Endothelial cell (in vitro differentiated cells): ENCODE measurements at regions not wholly inside any gene's neighbourhood (a gene's known extent, or its start where the extent isn't known, plus 50 kb on each side); places are given as distances from the start of the nearest gene placed in this dataset.

Source experiments
- DNase-seq: peaks from one replicate; pipeline ENCODE4 v3.0.0; 2021; ENCODE audit warnings: low spot score
- H3K27ac Mint-ChIP-seq: one replicate; pipeline ENCODE4 v1.8.0; 2021; ENCODE audit warnings: mixed read lengths, inconsistent platforms; ENCODE audit not compliant: unreplicated experiment
- H3K27me3 Mint-ChIP-seq: one replicate; pipeline ENCODE4 v1.8.0; 2021; ENCODE audit warnings: mild to moderate bottlenecking, moderate library complexity, mixed read lengths, inconsistent platforms; ENCODE audit not compliant: unreplicated experiment
- H3K36me3 Mint-ChIP-seq: one replicate; pipeline ENCODE4 v1.8.0; 2021; ENCODE audit warnings: mild to moderate bottlenecking, low read depth, mixed read lengths, inconsistent platforms; ENCODE audit not compliant: unreplicated experiment
- H3K4me1 Mint-ChIP-seq: one replicate; pipeline ENCODE4 v1.8.0; 2021; ENCODE audit warnings: mild to moderate bottlenecking, mixed read lengths, inconsistent platforms; ENCODE audit not compliant: unreplicated experiment
- H3K4me3 Mint-ChIP-seq: one replicate; pipeline ENCODE4 v1.8.0; 2021; ENCODE audit warnings: mild to moderate bottlenecking, mixed read lengths, inconsistent platforms; ENCODE audit not compliant: unreplicated experiment
- H3K9me3 Mint-ChIP-seq: one replicate; pipeline ENCODE4 v1.8.0; 2021; ENCODE audit warnings: mixed read lengths, inconsistent platforms; ENCODE audit not compliant: unreplicated experiment
- TF ChIP-seq, protein P1 (sequence below): fragments of 200-600 bp; sonication (generic); IDR thresholded peaks from one replicate; pipeline ENCODE4 v1.5.0; 2021; ENCODE audit warnings: antibody characterized with exemption; ENCODE audit not compliant: unreplicated experiment

GRCh38 chr1:239730378-239730777, 344.0 kb downstream of the CHRM3 start:
- H3K4me3 Mint-ChIP-seq = no peak overlapping the region
- H3K9me3 Mint-ChIP-seq = no peaks in the 10 kb centered on the region
- H3K27ac Mint-ChIP-seq = no peak overlapping the region
- H3K4me1 Mint-ChIP-seq = peaks cover 12% of the 10 kb centered on the region
- no peaks in the 10 kb centered on the region for H3K27me3 Mint-ChIP-seq
- no peaks in the 10 kb centered on the region for H3K36me3 Mint-ChIP-seq
- DNase-seq = no peak
- TF ChIP-seq, protein P1, sequence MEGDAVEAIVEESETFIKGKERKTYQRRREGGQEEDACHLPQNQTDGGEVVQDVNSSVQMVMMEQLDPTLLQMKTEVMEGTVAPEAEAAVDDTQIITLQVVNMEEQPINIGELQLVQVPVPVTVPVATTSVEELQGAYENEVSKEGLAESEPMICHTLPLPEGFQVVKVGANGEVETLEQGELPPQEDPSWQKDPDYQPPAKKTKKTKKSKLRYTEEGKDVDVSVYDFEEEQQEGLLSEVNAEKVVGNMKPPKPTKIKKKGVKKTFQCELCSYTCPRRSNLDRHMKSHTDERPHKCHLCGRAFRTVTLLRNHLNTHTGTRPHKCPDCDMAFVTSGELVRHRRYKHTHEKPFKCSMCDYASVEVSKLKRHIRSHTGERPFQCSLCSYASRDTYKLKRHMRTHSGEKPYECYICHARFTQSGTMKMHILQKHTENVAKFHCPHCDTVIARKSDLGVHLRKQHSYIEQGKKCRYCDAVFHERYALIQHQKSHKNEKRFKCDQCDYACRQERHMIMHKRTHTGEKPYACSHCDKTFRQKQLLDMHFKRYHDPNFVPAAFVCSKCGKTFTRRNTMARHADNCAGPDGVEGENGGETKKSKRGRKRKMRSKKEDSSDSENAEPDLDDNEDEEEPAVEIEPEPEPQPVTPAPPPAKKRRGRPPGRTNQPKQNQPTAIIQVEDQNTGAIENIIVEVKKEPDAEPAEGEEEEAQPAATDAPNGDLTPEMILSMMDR = no peak

GRCh38 chr1:239731082-239731748, 344.8 kb downstream of the CHRM3 start:
- no peaks in the 10 kb centered on the region for H3K36me3 Mint-ChIP-seq
- H3K4me3 Mint-ChIP-seq = no peak overlapping the region
- TF ChIP-seq, protein P1 = no peak
- no peak overlapping the region for H3K27ac Mint-ChIP-seq
- no peaks in the 10 kb centered on the region for H3K27me3 Mint-ChIP-seq
- H3K4me1 Mint-ChIP-seq = peaks cover 12% of the 10 kb centered on the region
- no peak for DNase-seq
- no peaks in the 10 kb centered on the region for H3K9me3 Mint-ChIP-seq

DNA sequence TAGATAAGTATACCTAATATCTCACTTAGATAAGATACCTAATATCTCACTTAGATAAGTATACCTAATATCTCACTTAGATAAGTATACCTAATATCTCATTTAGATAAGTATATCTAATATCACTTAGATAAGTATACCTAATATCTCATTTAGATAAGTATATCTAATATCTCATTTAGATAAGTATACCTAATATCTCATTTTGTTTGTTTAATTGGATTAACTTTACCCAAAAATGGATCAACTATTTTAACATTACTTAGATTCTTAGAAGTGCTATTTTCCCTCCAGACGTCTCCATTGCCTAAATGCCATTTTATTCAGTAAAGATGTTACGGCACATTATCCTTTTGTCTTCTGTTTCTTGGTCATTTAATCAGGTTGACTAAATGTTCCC, 346.4 kb downstream of the CHRM3 start:
- TF ChIP-seq, protein P1 = no peak

DNA sequence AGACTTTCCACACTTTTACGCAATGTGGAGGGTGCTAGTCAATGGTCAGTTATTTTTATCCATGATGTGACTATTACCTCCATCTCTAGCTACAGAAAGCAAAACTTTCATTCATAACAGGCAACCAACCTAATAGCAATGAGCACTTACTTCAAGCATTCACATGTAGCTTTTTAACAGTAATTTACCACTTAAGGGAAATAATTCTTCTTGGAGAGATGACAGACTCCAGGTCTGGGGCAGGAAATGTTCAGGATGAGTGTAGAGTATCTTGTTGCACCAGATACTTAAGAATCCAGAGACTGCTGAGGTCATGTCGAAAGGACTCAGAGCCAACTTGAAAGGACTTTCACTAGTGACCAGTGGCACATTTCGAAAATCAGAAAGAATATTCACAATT, 347.6 kb downstream of the CHRM3 start:
- Mint-ChIP-seq H3K9me3 (no peaks in the 10 kb centered on the region), H3K4me1 (peaks cover 22% of the 10 kb centered on the region), H3K36me3 (no peaks in the 10 kb centered on the region), H3K4me3 (no peak overlapping the region), H3K27ac (no peak overlapping the region), H3K27me3 (no peaks in the 10 kb centered on the region)
- DNase-seq = no peak
- TF ChIP-seq, protein P1 = no peak

More for the DNA sequence above, 346.4 kb downstream of the CHRM3 start:
- no peak overlapping the region for H3K27ac Mint-ChIP-seq
- peaks cover 18% of the 10 kb centered on the region for H3K4me1 Mint-ChIP-seq
- H3K27me3 Mint-ChIP-seq = no peaks in the 10 kb centered on the region
- DNase-seq = no peak
- H3K9me3 Mint-ChIP-seq = no peaks in the 10 kb centered on the region
- no peak overlapping the region for H3K4me3 Mint-ChIP-seq
- no peaks in the 10 kb centered on the region for H3K36me3 Mint-ChIP-seq

DNA sequence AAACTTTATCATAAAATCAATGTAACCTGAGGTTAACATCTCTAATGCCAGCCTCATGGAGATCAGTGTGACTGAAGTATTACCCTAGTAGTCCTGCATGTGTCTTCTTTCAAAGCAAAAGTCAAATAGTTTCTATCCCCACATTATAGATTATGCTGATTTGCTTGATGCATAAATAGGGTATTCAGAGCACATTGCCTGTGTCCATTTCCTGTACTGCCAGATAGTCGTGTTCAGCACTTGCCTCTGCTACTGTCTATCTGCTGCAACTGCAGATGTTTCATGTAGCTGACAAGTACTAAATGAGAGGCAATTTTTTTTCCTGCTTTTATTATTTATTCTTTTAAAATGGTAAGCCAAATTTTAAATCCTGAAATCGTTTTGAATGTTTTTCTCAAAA, 348.7 kb downstream of the CHRM3 start:
- no peak for DNase-seq
- no peak overlapping the region for H3K27ac Mint-ChIP-seq
- H3K27me3 Mint-ChIP-seq = no peaks in the 10 kb centered on the region
- TF ChIP-seq, protein P1 = no peak
- H3K4me3 Mint-ChIP-seq = no peak overlapping the region
- H3K4me1 Mint-ChIP-seq = peaks cover 31% of the 10 kb centered on the region
- no peaks in the 10 kb centered on the region for H3K9me3 Mint-ChIP-seq
- H3K36me3 Mint-ChIP-seq = no peaks in the 10 kb centered on the region
